A549 (cell line): ENCODE measurements at regions not wholly inside any gene's neighbourhood (a gene's known extent, or its start where the extent isn't known, plus 50 kb on each side); places are given as distances from the start of the nearest gene placed in this dataset.

Experiments used
- CEBPB ChIP-seq, 2 experiments: fragments of >200 bp in 1 of 2; sonication (Bioruptor Twin) in 1 of 2; formaldehyde crosslinking in 1 of 2; IDR thresholded peaks; 2 replicates each; pipeline ENCODE4 v1.6.1; 2012 to 2016
- GATA3 ChIP-seq: IDR thresholded peaks from 2 replicates; pipeline ENCODE4 v1.6.1; 2012; ENCODE audit warnings: borderline replicate concordance
- MAFK ChIP-seq: fragments of 450-650 bp; IDR thresholded peaks from 2 replicates; pipeline ENCODE4 v1.6.1; 2014; ENCODE audit not compliant: partially characterized antibody
- NFE2L2 ChIP-seq: fragments of 150-350 bp; conservative IDR thresholded peaks from 2 replicates; pipeline ENCODE4 v1.6.1; 2014; ENCODE audit warnings: low read length
- POLR2A ChIP-seq: IDR thresholded peaks from 2 replicates; pipeline ENCODE4 v1.6.1; 2012; ENCODE audit warnings: mild to moderate bottlenecking, low read length
- RFX5 ChIP-seq: fragments of 450-650 bp; IDR thresholded peaks from 2 replicates; pipeline ENCODE4 v1.7.1; 2014; ENCODE audit warnings: antibody characterized with exemption, mild to moderate bottlenecking, moderate library complexity
- SREBF2 ChIP-seq: fragments of 450-650 bp; IDR thresholded peaks from 2 replicates; pipeline ENCODE4 v1.6.1; 2014; ENCODE audit warnings: mild to moderate bottlenecking, moderate library complexity
- TF ChIP-seq, protein P1 (sequence below): fragments of >200 bp; sonication (Bioruptor Twin); formaldehyde crosslinking; IDR thresholded peaks from 3 replicates; pipeline ENCODE4 v1.5.1; 2016
- TF ChIP-seq, protein P2 (sequence below): fragments of 450-650 bp; IDR thresholded peaks from 2 replicates; pipeline ENCODE4 v1.6.1; 2014; ENCODE audit warnings: antibody characterized with exemption

DNA sequence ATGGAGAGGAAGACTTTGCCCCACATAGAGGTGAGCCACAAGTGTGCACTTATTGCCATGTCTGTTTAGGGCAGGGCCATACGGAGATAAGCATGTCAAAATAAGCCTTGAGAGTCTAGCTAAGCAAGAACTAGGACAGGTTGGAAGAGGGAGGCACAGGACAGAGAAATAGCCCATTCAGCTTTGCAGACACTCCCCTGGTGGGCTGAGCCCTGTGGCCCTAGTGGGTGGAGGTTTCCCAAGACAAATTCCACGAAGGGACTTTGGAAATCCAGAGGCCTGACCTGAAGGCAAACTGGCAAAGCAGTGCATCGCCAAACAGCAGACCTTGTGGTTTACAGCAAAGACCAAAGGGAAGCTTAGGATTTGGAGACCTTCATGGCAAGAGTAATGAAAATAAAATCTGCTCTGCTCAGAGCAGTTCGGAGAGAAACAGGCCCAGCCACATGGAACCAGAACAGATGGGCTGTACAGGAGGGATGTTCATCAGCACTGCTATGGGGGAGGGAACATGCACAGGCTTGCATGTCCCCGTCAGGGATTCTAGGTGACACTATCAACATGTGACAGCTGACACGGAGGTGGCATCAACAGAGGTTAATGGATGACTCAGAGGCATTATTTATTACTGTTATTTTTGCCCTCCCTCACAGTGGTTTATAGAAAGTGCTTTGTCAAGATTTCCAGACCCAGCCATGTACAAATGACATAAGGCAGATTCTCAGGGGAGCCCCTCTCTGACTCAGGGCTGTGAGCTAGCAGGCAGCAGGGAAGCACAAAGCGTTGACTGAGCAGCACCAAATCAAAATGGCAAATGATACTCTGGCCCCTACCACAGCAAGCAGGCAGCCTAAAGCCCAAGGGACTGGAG, 90.1 kb upstream of the IRF2BP2 start:
- TF ChIP-seq, protein P1, sequence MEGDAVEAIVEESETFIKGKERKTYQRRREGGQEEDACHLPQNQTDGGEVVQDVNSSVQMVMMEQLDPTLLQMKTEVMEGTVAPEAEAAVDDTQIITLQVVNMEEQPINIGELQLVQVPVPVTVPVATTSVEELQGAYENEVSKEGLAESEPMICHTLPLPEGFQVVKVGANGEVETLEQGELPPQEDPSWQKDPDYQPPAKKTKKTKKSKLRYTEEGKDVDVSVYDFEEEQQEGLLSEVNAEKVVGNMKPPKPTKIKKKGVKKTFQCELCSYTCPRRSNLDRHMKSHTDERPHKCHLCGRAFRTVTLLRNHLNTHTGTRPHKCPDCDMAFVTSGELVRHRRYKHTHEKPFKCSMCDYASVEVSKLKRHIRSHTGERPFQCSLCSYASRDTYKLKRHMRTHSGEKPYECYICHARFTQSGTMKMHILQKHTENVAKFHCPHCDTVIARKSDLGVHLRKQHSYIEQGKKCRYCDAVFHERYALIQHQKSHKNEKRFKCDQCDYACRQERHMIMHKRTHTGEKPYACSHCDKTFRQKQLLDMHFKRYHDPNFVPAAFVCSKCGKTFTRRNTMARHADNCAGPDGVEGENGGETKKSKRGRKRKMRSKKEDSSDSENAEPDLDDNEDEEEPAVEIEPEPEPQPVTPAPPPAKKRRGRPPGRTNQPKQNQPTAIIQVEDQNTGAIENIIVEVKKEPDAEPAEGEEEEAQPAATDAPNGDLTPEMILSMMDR, result no peak
- no peak for TF ChIP-seq SREBF2
- TF ChIP-seq CEBPB (IDR thresholded peaks at IDR 0.05), result no peak
- no peak for TF ChIP-seq NFE2L2
- no peak for TF ChIP-seq POLR2A
- TF ChIP-seq RFX5, result no peak
- TF ChIP-seq GATA3, result no peak
- no peak for TF ChIP-seq MAFK
- TF ChIP-seq, protein P2, sequence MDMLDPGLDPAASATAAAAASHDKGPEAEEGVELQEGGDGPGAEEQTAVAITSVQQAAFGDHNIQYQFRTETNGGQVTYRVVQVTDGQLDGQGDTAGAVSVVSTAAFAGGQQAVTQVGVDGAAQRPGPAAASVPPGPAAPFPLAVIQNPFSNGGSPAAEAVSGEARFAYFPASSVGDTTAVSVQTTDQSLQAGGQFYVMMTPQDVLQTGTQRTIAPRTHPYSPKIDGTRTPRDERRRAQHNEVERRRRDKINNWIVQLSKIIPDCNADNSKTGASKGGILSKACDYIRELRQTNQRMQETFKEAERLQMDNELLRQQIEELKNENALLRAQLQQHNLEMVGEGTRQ, result no peak
